ENCODE measurements at regions not wholly inside any gene's neighbourhood (a gene's known extent, or its start where the extent isn't known, plus 50 kb on each side); places are given as distances from the start of the nearest gene placed in this dataset.

GRCh38 chr18:42258301-42258965 lies 303.4 kb downstream of the PIK3C3 start:
- no peak for TF ChIP-seq POLR2A (IDR thresholded peaks at IDR 0.05)
- TF ChIP-seq, protein P1, sequence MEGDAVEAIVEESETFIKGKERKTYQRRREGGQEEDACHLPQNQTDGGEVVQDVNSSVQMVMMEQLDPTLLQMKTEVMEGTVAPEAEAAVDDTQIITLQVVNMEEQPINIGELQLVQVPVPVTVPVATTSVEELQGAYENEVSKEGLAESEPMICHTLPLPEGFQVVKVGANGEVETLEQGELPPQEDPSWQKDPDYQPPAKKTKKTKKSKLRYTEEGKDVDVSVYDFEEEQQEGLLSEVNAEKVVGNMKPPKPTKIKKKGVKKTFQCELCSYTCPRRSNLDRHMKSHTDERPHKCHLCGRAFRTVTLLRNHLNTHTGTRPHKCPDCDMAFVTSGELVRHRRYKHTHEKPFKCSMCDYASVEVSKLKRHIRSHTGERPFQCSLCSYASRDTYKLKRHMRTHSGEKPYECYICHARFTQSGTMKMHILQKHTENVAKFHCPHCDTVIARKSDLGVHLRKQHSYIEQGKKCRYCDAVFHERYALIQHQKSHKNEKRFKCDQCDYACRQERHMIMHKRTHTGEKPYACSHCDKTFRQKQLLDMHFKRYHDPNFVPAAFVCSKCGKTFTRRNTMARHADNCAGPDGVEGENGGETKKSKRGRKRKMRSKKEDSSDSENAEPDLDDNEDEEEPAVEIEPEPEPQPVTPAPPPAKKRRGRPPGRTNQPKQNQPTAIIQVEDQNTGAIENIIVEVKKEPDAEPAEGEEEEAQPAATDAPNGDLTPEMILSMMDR (IDR thresholded peaks at IDR 0.05), result no peak
